GM13976 (cell line): ENCODE measurements at regions not wholly inside any gene's neighbourhood (a gene's known extent, or its start where the extent isn't known, plus 50 kb on each side); places are given as distances from the start of the nearest gene placed in this dataset.

Source experiments
- DNase-seq: peaks from one replicate; pipeline ENCODE4 v3.0.0; 2012; ENCODE audit warnings: low spot score
- in situ Hi-C: fragments of 300-500 bp; cut with MboI; formaldehyde crosslinking; loops from one replicate; pipeline ENCODE4 v1.12.0; 2022; ENCODE audit warnings: low sequenced_read_pairs, mixed read lengths, inconsistent platforms; ENCODE audit not compliant: unreplicated experiment
- TF ChIP-seq, protein P1 (sequence below): IDR thresholded peaks from 2 replicates; pipeline ENCODE4 v1.5.1; 2012; ENCODE audit warnings: borderline replicate concordance, mild to moderate bottlenecking; ENCODE audit not compliant: insufficient read depth; ENCODE audit errors: extremely low read depth, missing control alignments, control extremely low read depth

- in situ Hi-C loops: no loop called here
- DNase-seq: no peak
- TF ChIP-seq, protein P1, sequence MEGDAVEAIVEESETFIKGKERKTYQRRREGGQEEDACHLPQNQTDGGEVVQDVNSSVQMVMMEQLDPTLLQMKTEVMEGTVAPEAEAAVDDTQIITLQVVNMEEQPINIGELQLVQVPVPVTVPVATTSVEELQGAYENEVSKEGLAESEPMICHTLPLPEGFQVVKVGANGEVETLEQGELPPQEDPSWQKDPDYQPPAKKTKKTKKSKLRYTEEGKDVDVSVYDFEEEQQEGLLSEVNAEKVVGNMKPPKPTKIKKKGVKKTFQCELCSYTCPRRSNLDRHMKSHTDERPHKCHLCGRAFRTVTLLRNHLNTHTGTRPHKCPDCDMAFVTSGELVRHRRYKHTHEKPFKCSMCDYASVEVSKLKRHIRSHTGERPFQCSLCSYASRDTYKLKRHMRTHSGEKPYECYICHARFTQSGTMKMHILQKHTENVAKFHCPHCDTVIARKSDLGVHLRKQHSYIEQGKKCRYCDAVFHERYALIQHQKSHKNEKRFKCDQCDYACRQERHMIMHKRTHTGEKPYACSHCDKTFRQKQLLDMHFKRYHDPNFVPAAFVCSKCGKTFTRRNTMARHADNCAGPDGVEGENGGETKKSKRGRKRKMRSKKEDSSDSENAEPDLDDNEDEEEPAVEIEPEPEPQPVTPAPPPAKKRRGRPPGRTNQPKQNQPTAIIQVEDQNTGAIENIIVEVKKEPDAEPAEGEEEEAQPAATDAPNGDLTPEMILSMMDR: no peak
These were observed 77.8 kb upstream of the CNOT2 start for GRCh38 chr12:70165450-70165849.

DNA sequence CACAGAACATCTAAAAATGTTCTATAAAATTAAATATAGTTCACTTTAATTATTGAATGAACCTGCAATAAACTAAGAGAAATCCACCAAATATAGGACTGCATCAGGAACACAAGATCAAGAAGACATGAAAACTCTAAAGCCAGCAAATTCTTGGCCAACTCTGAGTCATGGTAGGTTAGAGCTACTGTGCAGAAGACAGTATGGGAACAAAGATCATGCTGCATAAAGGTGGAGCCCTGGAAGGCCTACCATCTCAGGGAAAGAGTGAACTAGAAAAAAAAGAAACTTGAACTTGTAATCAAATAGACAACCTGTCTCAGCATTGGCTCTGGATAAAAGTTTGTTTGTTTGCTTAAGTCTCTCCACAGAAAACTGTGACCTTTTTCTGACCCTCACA, 66.9 kb upstream of the CNOT2 start:
- TF ChIP-seq, protein P1: no peak
- in situ Hi-C loops: no loop called here
- no peak for DNase-seq

- TF ChIP-seq, protein P1: no peak
- in situ Hi-C loops: no loop called here
- no peak for DNase-seq
These were observed 65.6 kb upstream of the CNOT2 start for GRCh38 chr12:70177631-70178030.

GRCh38 chr12:70178038-70178437, 65.2 kb upstream of the CNOT2 start:
- TF ChIP-seq, protein P1: no peak
- in situ Hi-C loops: no loop called here
- no peak for DNase-seq

DNA sequence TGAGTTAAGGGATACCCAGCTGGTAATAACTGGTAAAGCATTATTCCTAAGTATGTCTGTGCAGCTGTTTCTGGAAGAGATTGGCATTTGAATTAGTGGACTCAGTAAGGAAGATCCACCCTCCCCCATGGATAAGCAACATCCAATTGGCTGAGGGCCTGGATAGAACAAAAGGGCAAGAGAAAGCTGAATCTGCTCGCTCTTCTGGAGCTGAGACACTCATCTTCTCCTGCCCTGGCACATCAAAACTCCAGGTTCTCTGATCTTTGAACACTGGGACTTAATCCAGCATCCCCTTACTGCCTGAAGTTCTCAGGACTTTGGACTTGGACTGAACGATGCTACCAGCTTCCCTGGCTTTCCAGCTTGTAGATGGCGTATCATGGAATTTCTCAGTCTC, 63.1 kb upstream of the CNOT2 start:
- TF ChIP-seq, protein P1: no peak
- DNase-seq: no peak
- in situ Hi-C loops: no loop called here

DNA sequence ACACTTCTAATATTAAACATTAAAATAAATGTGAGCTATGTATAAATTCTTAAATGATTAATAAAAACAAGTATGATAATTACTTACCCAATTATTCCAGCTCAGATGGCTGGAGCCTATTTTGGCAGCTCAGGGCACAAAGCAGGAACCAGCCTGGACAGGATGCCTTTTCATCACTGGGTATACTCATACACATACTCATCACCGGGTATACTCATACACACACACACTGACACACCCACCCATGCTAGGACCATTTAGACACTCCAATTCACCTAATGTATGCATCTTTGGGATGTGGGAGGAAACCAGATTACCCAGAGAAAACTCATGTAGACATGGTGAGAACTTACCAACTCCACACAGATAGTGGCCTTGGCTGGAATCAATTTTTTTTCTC, 57.9 kb upstream of the CNOT2 start:
- DNase-seq: no peak
- TF ChIP-seq, protein P1: no peak
- in situ Hi-C loops: no loop called here

DNA sequence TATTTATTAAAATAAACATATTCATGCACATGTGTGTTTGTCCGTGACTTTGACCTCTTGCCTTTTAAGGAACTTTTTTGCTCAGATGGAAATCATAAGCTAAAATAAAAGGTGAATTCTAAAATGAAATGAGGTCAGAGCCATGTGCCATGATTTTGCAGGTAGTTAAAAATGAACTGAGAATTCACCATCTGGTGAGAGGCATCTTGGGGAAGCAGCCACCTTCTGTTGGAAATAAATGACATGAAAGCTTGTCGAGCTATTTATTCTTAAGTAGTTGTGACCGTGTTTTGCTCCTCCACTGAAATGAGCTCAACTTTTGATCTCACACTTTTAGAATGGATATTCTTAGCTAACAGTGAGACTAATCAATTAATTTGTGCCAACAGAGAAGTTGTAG, 56.8 kb upstream of the CNOT2 start:
- TF ChIP-seq, protein P1: no peak
- in situ Hi-C loops: no loop called here
- no peak for DNase-seq
